ENCODE measurements at regions not wholly inside any gene's neighbourhood (a gene's known extent, or its start where the extent isn't known, plus 50 kb on each side); places are given as distances from the start of the nearest gene placed in this dataset.

GRCh38 chr2:96438589-96438988 lies 66.6 kb downstream of the NEURL3 start:
- Histone ChIP-seq H3K9me3 (no peaks in the 10 kb centered on the region), H3K4me3 (no peak overlapping the region), H3K36me3 (ENCODE audit: low read depth) (no peaks in the 10 kb centered on the region), H3K4me1 (ENCODE audit: low read depth) (no peaks in the 10 kb centered on the region)
- DNase-seq (no peak), ATAC-seq (no peak)
- no peak for TF ChIP-seq CTCF (IDR thresholded peaks at IDR 0.05)
- intact Hi-C loops (cut with DNase I, micrococcal nuclease), result no loop called here

GRCh38 chr2:96437512-96437911 lies 67.6 kb downstream of the NEURL3 start:
- H3K9me3 ChIP-seq, result no peaks in the 10 kb centered on the region

GRCh38 chr2:96436961-96437360 lies 68.2 kb downstream of the NEURL3 start:
- no peak for TF ChIP-seq CTCF (IDR thresholded peaks at IDR 0.05)
- Histone ChIP-seq H3K4me3 (no peak overlapping the region), H3K9me3 (no peaks in the 10 kb centered on the region), H3K4me1 (ENCODE audit: low read depth) (no peaks in the 10 kb centered on the region), H3K36me3 (ENCODE audit: low read depth) (no peaks in the 10 kb centered on the region)
- DNase-seq (no peak), ATAC-seq (no peak)
- intact Hi-C loops (cut with DNase I, micrococcal nuclease), result no loop called here

More at GRCh38 chr2:96437512-96437911, 67.6 kb downstream of the NEURL3 start:
- no peak for TF ChIP-seq CTCF (IDR thresholded peaks at IDR 0.05)
- H3K36me3 ChIP-seq (ENCODE audit: low read depth), result no peaks in the 10 kb centered on the region
- DNase-seq (no peak), ATAC-seq (no peak)
- intact Hi-C loops (cut with DNase I, micrococcal nuclease), result no loop called here
- H3K4me1 ChIP-seq (ENCODE audit: low read depth), result no peaks in the 10 kb centered on the region
- no peak overlapping the region for H3K4me3 ChIP-seq

- intact Hi-C loops (cut with DNase I, micrococcal nuclease), result no loop called here
- DNase-seq (no peak), ATAC-seq (no peak)
- Histone ChIP-seq H3K4me1 (ENCODE audit: low read depth) (no peaks in the 10 kb centered on the region), H3K9me3 (no peaks in the 10 kb centered on the region), H3K4me3 (no peak overlapping the region), H3K36me3 (ENCODE audit: low read depth) (no peaks in the 10 kb centered on the region)
- no peak for TF ChIP-seq CTCF (IDR thresholded peaks at IDR 0.05)
Observed at GRCh38 chr2:96436416-96436815, 68.7 kb downstream of the NEURL3 start.

- no peaks in the 10 kb centered on the region for H3K36me3 ChIP-seq (ENCODE audit: low read depth)
- DNase-seq (no peak), ATAC-seq (no peak)
- no peaks in the 10 kb centered on the region for H3K9me3 ChIP-seq
- TF ChIP-seq CTCF (IDR thresholded peaks at IDR 0.05), result no peak
- intact Hi-C loops (cut with DNase I, micrococcal nuclease), result no loop called here
- no peaks in the 10 kb centered on the region for H3K4me1 ChIP-seq (ENCODE audit: low read depth)
- no peak overlapping the region for H3K4me3 ChIP-seq
Observed at GRCh38 chr2:96431319-96431718, 73.8 kb downstream of the NEURL3 start.

- Histone ChIP-seq H3K4me1 (ENCODE audit: low read depth) (no peaks in the 10 kb centered on the region), H3K36me3 (ENCODE audit: low read depth) (no peaks in the 10 kb centered on the region), H3K9me3 (no peaks in the 10 kb centered on the region), H3K4me3 (no peak overlapping the region)
- DNase-seq (no peak), ATAC-seq (no peak)
- intact Hi-C loops (cut with DNase I, micrococcal nuclease), result no loop called here
- TF ChIP-seq CTCF (IDR thresholded peaks at IDR 0.05), result no peak
Observed at GRCh38 chr2:96430394-96430988, 74.7 kb downstream of the NEURL3 start.

All from mucosa of descending colon (tissue), 3 donors.